ENCODE measurements at regions not wholly inside any gene's neighbourhood (a gene's known extent, or its start where the extent isn't known, plus 50 kb on each side); places are given as distances from the start of the nearest gene placed in this dataset.
"Not testable (repeated sequence)": the region's sequence is repeated elsewhere in the genome, so short reads cannot be mapped to it uniquely, and the experiment has no call there.

- POLR2A ChIA-PET: no interaction called here
- CTCF ChIA-PET: no interaction called here
- no peaks in the 10 kb centered on the region for H3K4me1 Mint-ChIP-seq
- H3K27me3 Mint-ChIP-seq: no peaks in the 10 kb centered on the region
- H3K4me3 Mint-ChIP-seq: no peak overlapping the region
- H3K36me3 Mint-ChIP-seq (ENCODE audit: low read depth): no peaks in the 10 kb centered on the region
- no peak for DNase-seq
- peaks cover 10% of the 10 kb centered on the region for H3K9me3 Mint-ChIP-seq
- no peak overlapping the region for H3K27ac Mint-ChIP-seq
Measured at GRCh38 chr18:55982992-55983391, 395.0 kb upstream of the TCF4 start.

- Mint-ChIP-seq H3K27ac (no peak overlapping the region), H3K27me3 (no peaks in the 10 kb centered on the region), H3K9me3 (peaks cover 8% of the 10 kb centered on the region), H3K36me3 (ENCODE audit: low read depth) (no peaks in the 10 kb centered on the region), H3K4me1 (no peaks in the 10 kb centered on the region), H3K4me3 (no peak overlapping the region)
- DNase-seq: no peak
- ChIA-PET CTCF (no interaction called here), POLR2A (no interaction called here)
Measured at GRCh38 chr18:55981712-55982475, 393.9 kb upstream of the TCF4 start.

- no peak overlapping the region for H3K27ac Mint-ChIP-seq
- no peaks in the 10 kb centered on the region for H3K4me1 Mint-ChIP-seq
- ChIA-PET CTCF (no interaction called here), POLR2A (no interaction called here)
- no peak for DNase-seq
- H3K36me3 Mint-ChIP-seq (ENCODE audit: low read depth): no peaks in the 10 kb centered on the region
- H3K27me3 Mint-ChIP-seq: no peaks in the 10 kb centered on the region
- peaks cover 7% of the 10 kb centered on the region for H3K9me3 Mint-ChIP-seq
- no peak overlapping the region for H3K4me3 Mint-ChIP-seq
Measured at GRCh38 chr18:55974521-55974920, 386.5 kb upstream of the TCF4 start.

GRCh38 chr18:55968550-55968949 lies 380.6 kb upstream of the TCF4 start:
- ChIA-PET POLR2A (no interaction called here), CTCF (no interaction called here)
- H3K36me3 Mint-ChIP-seq (ENCODE audit: low read depth): no peaks in the 10 kb centered on the region
- H3K9me3 Mint-ChIP-seq: peaks cover 9% of the 10 kb centered on the region
- H3K4me1 Mint-ChIP-seq: no peaks in the 10 kb centered on the region
- DNase-seq: no peak
- no peak overlapping the region for H3K27ac Mint-ChIP-seq
- H3K27me3 Mint-ChIP-seq: no peaks in the 10 kb centered on the region
- H3K4me3 Mint-ChIP-seq: no peak overlapping the region

GRCh38 chr18:55967019-55967418 lies 379.0 kb upstream of the TCF4 start:
- Mint-ChIP-seq H3K27ac (no peak overlapping the region), H3K27me3 (no peaks in the 10 kb centered on the region), H3K36me3 (ENCODE audit: low read depth) (no peaks in the 10 kb centered on the region), H3K4me1 (no peaks in the 10 kb centered on the region), H3K4me3 (no peak overlapping the region), H3K9me3 (peaks cover 5% of the 10 kb centered on the region)
- ChIA-PET CTCF (no interaction called here), POLR2A (no interaction called here)
- DNase-seq: no peak

- no peak for DNase-seq
- Mint-ChIP-seq H3K9me3 (peaks cover 2% of the 10 kb centered on the region), H3K36me3 (ENCODE audit: low read depth) (no peaks in the 10 kb centered on the region), H3K4me3 (no peak overlapping the region), H3K27ac (no peak overlapping the region), H3K27me3 (no peaks in the 10 kb centered on the region), H3K4me1 (no peaks in the 10 kb centered on the region)
- CTCF ChIA-PET: no interaction called here
- POLR2A ChIA-PET: no interaction called here
Measured at GRCh38 chr18:55964171-55964570, 376.2 kb upstream of the TCF4 start.

- Mint-ChIP-seq H3K27ac (no peak overlapping the region), H3K4me3 (no peak overlapping the region), H3K27me3 (no peaks in the 10 kb centered on the region), H3K9me3 (peaks cover 20% of the 10 kb centered on the region), H3K4me1 (no peaks in the 10 kb centered on the region), H3K36me3 (ENCODE audit: low read depth) (no peaks in the 10 kb centered on the region)
- POLR2A ChIA-PET: no interaction called here
- no peak for DNase-seq
- CTCF ChIA-PET: no interaction called here
Measured at GRCh38 chr18:55953326-55953725, 365.3 kb upstream of the TCF4 start.

- H3K4me3 Mint-ChIP-seq; H3K27ac Mint-ChIP-seq; H3K36me3 Mint-ChIP-seq (ENCODE audit: low read depth); DNase-seq; CTCF ChIA-PET; H3K27me3 Mint-ChIP-seq; H3K4me1 Mint-ChIP-seq; POLR2A ChIA-PET: not testable (repeated sequence)
- H3K9me3 Mint-ChIP-seq: peaks cover 20% of the 10 kb centered on the region
Measured at GRCh38 chr18:55951738-55952137, 363.7 kb upstream of the TCF4 start.

GRCh38 chr18:55950379-55951166 lies 362.6 kb upstream of the TCF4 start:
- ChIA-PET POLR2A (no interaction called here), CTCF (no interaction called here)
- no peaks in the 10 kb centered on the region for H3K27me3 Mint-ChIP-seq

GRCh38 chr18:55934821-55935220 lies 346.8 kb upstream of the TCF4 start:
- ChIA-PET POLR2A (no interaction called here), CTCF (no interaction called here)
- H3K4me1 Mint-ChIP-seq: no peaks in the 10 kb centered on the region
- no peak overlapping the region for H3K4me3 Mint-ChIP-seq
- no peaks in the 10 kb centered on the region for H3K36me3 Mint-ChIP-seq (ENCODE audit: low read depth)
- no peak for DNase-seq
- no peak overlapping the region for H3K27ac Mint-ChIP-seq
- H3K27me3 Mint-ChIP-seq: no peaks in the 10 kb centered on the region
- H3K9me3 Mint-ChIP-seq: peaks cover 8% of the 10 kb centered on the region

More at GRCh38 chr18:55950379-55951166, 362.6 kb upstream of the TCF4 start:
- Mint-ChIP-seq H3K9me3 (peaks cover 17% of the 10 kb centered on the region), H3K4me1 (no peaks in the 10 kb centered on the region), H3K36me3 (ENCODE audit: low read depth) (no peaks in the 10 kb centered on the region), H3K27ac (no peak overlapping the region), H3K4me3 (no peak overlapping the region)
- DNase-seq: no peak

GRCh38 chr18:55932675-55933074 lies 344.7 kb upstream of the TCF4 start:
- H3K9me3 Mint-ChIP-seq: peaks cover 8% of the 10 kb centered on the region
- POLR2A ChIA-PET: no interaction called here
- H3K4me3 Mint-ChIP-seq: no peak overlapping the region
- H3K36me3 Mint-ChIP-seq (ENCODE audit: low read depth): no peaks in the 10 kb centered on the region
- no peaks in the 10 kb centered on the region for H3K27me3 Mint-ChIP-seq
- no peaks in the 10 kb centered on the region for H3K4me1 Mint-ChIP-seq
- CTCF ChIA-PET: no interaction called here
- H3K27ac Mint-ChIP-seq: no peak overlapping the region
- DNase-seq: no peak

GRCh38 chr18:55927831-55928230 lies 339.8 kb upstream of the TCF4 start:
- Mint-ChIP-seq H3K27me3 (no peaks in the 10 kb centered on the region), H3K36me3 (ENCODE audit: low read depth) (no peaks in the 10 kb centered on the region), H3K4me3 (no peak overlapping the region), H3K27ac (no peak overlapping the region), H3K9me3 (no peaks in the 10 kb centered on the region), H3K4me1 (no peaks in the 10 kb centered on the region)
- DNase-seq: no peak
- CTCF ChIA-PET: interaction anchor here (0.6 kb wide), 1 partner anchor 1452 kb away, joined by 3 read pairs; no protein-coding TSS in a partner anchor
- POLR2A ChIA-PET: no interaction called here

GRCh38 chr18:55925772-55926171 lies 337.8 kb upstream of the TCF4 start:
- Mint-ChIP-seq H3K36me3 (ENCODE audit: low read depth) (no peaks in the 10 kb centered on the region), H3K27me3 (no peaks in the 10 kb centered on the region), H3K9me3 (no peaks in the 10 kb centered on the region), H3K4me1 (no peaks in the 10 kb centered on the region), H3K4me3 (no peak overlapping the region), H3K27ac (no peak overlapping the region)
- CTCF ChIA-PET: no interaction called here
- POLR2A ChIA-PET: no interaction called here
- no peak for DNase-seq

GRCh38 chr18:55920063-55920462 lies 332.1 kb upstream of the TCF4 start:
- no peaks in the 10 kb centered on the region for H3K36me3 Mint-ChIP-seq (ENCODE audit: low read depth)
- ChIA-PET POLR2A (no interaction called here), CTCF (no interaction called here)
- H3K9me3 Mint-ChIP-seq: no peaks in the 10 kb centered on the region
- no peak overlapping the region for H3K4me3 Mint-ChIP-seq
- H3K27ac Mint-ChIP-seq: no peak overlapping the region
- no peak for DNase-seq
- no peaks in the 10 kb centered on the region for H3K27me3 Mint-ChIP-seq
- no peaks in the 10 kb centered on the region for H3K4me1 Mint-ChIP-seq
